GM19372 (cell line): ENCODE measurements at regions not wholly inside any gene's neighbourhood (a gene's known extent, or its start where the extent isn't known, plus 50 kb on each side); places are given as distances from the start of the nearest gene placed in this dataset.

Experiments
- ATAC-seq: cut with Tn5 transposase; IDR thresholded peaks from one replicate; pipeline ENCODE4 v1.9.1; 2021; ENCODE audit warnings: mild to moderate bottlenecking, low read depth, moderate library complexity; ENCODE audit not compliant: unreplicated experiment

DNA sequence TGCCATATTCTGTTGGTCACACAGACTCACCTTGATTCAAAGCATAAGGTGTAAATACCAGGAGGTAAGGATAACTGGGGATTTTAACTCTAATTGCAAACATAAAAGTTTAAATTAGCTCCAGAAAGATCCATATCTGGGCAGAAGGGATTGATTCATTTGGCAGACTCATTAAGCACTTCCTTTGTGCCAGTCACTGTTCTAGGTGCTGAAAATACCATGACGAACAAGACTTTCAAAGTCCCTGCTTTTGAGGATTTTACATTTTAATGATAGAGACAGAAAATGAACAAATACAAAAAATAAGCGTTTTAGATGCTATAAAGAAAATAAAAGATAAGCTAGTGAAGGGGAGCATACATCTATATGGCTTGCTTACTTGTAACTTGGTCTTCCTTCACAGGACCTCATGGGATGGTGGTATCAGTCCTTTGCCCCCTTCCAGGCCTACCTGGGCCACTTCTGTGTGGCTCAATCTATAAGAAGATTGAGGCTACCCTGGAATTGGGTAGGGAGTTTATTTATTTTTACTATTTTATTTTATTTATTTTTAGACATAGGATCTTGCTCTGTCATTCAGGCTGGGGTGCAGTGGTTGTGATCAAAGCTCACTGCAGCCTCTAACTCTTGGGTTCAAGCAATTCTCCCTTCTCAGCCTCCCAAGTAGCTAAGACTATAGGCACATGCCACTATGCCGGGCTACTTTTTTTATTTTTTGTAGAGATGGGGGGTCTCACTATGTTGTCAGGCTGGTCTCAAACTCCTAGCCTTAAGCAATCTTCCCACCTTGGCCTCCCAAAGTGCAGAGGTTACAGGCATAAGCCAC, 212.8 kb downstream of the MYCN start:
- no peak for ATAC-seq

DNA sequence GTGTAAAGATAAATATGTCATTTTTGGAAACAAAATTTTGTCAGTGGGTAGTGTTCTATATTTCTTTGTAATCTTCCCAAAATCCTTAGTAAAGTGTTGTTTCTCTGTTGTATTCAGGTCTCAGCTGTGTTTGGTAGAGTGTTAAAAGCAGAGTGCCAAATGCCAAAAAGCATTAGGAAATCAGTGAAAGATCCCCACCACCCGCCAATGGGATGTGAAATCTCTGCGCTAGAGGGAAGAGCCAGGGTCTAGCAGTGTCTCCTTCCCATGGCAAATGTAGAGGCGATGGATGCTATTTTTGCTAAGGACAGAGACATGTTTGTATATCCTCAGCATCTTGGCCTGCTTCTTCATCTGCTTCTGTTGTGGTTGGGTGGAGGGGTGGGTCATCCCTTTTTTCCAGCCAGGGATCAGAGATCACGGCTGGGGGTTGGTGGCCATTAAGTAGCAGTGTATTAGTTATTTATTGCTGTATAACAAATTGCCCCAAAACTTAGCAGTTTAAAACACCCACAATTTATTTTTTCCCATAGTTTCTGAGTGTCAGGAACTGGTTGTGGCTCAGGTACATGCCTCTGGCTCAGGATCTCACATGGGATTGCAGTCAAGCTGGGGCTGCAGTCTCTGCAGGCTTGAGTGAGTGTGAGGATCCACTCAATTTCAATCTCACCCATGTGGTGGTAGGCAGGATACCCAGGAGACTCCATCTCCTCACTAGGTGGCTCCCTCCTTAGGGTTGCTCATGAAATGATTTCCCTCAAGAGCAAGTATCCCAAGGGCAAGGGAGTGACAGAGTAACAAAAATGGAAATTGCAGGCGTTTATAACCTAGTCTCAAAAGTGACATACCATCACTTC, 211.9 kb downstream of the MYCN start:
- ATAC-seq, result no peak

DNA sequence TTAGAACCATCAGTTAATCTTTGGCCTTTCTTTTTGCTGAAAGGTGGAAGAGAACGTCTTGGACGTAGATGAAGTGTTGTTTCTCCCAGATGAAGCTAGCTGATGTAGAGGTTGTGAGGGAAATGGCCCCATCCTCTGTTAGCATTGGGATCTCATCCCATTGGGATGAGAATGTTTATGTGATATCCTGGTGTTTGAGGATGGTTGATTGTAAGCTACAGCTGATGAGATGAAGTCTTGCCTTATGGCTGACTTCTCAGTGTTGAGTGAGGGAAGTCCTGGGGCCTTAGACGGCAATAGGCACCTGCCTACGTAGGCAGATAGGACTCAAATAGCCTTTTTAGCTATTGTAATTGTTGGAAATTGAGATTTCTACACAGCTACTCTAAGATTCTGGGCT, 211.3 kb downstream of the MYCN start:
- no peak for ATAC-seq

DNA sequence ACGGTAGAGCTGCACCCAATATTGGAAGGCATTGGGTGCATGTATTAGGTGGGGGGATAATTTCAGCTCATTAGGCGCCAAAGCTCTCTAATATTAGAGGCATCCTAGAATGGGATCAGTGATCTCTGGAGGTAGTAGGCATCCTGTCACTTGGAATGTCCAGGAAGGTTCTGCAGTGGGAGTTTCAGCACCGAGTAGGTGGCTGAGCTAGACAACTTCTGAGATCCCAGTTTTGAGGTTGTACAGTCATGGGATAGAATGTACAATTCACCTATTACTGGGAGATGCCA, 210.9 kb downstream of the MYCN start:
- ATAC-seq, result no peak

DNA sequence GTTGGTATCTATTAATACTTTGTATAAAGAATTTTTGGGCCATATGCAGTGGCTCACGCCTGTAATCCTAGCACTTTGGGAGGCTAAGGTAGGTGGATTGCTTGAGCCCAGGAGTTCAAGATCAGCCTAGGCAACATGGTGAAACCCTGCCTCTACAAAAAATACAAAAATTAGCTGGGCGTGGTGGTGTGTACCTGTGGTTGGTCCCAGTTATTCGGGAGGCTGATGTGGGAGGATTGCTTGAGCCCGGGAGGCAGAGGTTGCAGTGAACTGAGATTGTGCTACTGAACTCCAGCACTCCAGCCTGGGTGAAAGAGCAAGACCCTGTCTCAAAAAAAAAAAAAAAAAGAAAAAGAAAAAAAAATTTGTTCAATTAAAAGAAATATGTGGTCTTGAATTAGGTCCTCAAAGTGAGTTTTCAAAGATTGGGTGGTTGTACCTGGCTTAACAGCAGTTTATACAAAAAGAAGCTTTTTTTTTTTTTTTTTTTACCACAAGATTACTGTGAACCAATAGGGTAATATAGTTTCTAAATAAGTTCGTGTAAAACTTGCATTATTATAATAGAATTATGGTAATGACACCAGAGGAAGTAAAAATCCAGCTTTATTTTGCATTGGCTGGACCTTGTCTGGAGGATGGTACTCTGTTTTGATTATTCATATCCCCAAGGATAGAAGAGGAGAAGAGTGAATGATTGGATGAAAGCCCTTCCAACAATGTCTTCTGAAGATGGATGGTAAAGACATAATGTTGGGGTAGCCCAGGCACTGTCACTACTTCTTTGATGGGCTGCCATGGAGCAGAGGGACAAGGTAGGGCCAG, 210.3 kb downstream of the MYCN start:
- ATAC-seq, result no peak

DNA sequence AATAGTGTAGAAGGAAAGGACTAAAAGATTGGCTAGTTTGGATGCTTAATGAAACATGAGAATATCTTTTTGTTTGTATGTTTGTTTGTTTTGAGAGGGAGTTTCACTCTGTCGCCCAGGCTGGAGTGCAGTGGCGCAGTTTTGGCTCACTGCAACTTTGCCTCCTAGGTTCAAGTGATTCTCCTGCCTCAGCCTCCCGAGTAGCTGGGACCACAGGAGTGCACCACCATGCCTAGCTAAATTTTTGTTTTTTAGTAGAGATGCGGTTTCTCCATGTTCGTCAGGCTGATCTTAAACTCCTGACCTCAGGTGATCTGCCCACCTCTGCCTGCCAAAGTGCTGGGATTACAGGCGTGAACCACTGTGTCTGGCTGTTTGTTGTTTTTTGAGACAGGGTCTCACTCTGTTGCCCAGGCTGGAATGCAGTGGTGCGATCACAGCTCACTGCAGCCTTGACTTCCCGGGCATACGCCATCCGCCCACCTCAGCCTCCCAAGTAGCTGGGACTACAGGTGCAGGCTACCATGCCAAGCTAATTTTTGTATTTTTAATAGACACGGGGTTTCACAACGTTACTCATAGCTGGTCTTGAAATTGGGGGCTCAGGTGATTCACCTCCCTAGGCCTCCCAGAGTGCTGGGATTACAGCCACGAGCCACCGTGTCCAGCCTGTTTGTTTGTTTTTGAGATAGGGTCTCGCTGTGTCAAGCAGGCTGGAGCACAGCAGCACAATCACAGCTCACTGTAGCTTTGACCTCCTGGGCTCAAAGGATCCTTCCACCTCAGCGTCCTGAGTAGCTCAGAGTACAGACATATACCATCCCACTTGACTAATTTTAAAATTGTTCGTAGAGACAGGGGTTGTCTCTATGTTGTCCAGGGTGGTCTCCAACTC, 209.2 kb downstream of the MYCN start:
- ATAC-seq, result no peak

DNA sequence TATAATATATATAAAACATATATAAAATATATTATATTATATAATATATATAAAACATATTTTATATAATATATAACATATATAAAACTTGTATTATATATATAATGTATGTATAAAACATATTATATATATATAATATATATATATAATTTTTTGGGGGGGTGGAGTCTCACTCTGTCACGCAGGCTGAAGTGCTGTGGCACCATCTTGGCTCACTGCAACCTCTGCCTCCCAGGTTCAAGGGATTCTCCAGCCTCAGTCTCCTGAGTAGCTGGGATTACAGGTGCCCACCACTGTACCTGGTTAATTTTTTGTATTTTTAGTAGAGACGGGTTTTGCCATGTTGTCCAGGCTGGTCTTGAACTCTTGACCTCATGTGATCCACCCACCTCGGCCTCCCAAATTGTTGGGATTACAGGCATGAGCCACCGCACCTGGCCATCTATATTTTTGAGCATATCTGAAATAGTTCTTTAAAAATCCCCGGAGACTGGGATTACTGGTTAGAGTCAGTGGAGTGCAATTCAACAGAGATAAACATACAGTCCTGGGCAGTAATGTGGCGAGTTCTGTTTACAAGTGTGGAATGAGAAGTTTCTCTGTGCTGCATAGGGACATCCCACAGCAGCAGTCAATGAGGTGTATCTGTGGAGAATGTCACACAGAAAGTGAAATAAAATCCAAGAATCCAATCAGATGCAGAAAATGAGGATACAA, 208.4 kb downstream of the MYCN start:
- ATAC-seq, result no peak

DNA sequence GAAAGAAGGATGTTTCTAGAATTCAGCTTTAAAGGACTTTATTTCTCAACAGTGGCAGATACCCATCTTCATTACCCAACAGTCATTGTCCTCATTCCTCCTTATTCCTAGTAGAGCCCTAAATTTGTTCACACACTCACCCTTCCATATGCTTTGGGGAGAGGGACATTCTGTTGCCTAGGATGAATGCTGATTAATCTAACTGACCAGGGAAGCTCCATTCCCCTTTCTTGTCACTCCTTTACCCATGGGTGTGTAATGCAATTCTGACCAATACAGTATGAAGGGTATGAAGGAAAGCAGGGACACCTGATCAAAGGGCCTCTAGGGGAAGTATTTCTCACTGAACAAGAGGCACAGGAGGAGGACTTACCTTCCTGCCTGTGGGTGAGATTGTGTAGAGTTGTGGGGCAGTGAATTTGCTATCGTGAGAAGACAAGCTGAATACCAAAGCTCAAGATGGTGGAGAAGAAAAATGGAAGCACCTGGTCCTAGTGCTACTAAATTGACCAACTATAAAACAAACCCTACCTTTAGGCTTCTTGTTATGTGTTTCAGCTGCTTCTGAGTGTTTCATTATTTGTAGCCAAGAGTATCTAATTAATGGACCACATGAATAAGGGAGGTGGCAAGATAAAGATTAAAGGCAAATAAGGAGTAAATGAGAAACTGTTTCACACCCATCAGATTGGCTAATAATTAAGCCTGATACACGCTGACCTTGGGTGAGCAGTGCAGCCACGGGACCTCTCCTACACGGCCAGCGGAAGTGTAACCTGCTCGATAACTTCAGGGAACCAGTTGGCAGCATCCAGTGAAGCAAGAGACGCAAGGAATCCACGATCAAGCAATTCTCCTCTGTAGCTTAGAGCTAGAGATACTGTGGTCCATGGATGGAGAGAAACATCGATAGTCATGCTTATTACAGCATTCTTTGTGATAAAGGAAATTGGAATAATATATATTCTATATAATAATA, 202.3 kb downstream of the MYCN start:
- no peak for ATAC-seq

DNA sequence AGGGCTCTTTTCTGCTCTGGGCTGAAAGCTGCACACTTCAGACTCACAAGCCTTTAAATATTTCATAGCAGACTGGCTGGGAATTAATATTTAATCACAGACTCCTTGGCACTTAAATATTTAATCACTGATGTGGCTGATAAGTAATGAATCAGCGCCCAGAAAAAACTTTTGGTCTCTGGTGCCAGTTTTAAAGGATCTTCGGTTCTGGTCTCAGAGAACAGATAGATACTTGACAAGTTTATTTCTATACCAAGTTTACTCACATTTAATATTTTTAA, 201.2 kb downstream of the MYCN start:
- no peak for ATAC-seq

DNA sequence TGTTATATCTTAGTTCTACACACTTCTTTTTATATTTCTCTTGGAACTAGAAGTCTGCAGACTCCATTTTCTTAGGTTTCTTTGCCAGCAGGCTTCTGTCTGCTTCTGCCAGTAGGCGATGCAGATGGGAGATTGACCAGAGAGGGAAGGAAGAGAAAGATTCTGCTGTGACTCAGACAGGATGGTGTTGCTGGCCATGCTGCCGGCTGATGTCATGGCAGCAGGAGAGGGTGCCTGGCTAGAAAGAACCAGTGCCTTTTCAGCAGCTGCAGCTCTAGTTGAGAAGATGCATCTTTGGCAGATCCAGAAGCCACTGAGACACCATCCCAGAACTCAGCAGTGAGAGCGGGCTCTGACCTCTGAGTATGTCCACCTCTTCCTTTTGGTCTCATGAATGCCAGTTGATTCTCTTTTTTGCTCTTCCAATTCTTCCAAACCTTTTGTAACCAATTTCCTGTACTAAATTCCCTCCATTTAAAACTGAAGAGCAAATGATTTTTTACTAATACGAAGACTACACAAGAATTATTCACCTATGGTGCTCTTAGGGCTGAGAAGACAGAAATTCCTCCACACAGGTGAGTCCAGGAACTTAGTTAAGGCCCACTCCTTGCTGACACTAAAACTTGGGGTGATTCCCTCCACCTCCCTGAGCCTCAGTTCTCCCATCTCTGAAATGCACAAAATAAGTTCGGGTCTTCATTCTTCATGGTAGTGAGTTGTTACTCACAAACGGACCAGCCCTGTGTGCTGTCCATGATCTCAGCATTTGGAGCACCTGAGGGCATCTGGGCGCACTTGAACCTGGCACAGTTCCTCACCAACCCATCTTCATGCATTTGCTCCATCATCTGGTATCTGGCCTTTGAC, 200.7 kb downstream of the MYCN start:
- no peak for ATAC-seq

DNA sequence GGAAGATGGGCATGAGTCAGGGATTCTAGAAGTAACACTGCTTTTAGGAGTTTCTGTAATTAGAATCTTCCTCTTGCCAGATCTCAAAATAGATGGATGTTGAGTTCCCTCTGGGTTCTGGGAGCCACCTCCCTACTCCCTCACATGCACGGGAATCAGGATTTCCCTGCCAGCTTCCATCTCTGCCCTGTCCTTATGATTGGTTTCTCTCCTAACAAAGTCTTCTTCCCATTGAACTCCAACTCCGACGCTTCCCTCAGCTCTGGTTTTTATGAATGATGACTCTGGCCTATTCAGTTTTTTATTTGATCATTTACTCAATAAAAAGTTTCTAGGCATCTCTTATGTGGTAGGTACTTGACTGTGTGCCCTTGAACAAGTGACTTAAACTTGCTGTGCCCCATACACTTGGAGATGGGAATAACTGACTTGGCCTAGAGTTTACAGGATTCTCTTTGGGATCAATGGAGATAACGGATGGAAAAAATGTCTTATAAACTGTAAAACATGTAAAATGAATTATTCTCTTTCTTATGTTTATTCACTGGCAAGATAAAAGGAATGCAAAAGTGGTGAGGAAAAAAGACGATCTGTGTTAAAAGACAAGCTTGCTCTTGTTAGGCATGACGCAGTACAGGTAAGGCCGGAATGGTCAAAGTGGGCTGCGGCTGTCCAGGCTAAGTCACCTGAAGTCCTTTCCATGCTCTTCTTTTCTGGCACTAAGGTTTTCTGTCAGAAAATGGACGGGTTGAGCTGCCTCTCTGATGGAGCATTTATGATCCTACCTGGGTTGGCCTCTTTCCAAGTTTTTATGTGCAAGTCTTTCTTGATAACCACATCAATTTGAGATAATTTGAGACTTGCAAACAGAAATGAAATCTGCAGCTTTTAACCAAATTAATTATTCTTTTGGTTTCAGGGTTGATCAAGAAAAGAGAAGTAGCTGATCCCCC, 199.6 kb downstream of the MYCN start:
- no peak for ATAC-seq

DNA sequence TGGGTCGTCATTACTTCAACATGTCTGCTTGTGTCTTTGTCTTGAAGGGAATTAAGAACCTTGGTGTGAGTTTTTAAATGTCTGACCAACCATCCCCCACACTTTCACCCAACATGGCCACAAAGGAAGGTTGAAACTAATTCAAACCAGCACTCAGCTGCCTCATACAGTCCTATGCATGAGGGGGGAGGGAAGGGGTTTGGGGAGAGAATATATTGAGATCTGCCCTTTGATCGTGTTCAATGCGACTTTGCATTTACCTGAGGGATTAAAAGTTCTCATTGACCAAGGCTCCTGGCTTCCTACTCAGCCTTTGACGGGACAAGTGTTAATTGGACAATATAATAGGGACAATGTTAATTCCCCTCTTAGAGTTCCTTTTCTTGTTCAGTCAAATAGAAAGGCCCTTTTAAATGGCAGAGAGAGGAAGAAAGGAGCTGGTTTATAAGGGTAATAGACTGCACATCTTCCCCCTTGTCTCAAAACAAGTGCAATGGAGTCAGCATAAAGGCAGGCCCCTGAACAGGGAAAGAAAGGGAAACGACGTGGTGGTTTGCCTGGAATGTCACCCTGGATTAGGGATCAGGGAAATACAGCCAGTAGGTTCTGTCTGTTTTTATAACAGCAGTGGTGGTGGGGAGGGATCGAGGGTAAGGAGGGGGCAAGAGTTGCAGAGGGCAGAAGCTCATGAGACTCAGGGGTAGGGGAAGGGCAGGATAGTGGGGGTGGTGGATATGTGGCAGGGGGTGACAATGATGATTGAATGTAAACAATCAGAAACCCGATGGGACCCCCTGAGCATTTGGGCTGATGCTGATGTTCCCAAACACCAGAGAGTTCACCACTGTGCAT, 198.7 kb downstream of the MYCN start:
- no peak for ATAC-seq

DNA sequence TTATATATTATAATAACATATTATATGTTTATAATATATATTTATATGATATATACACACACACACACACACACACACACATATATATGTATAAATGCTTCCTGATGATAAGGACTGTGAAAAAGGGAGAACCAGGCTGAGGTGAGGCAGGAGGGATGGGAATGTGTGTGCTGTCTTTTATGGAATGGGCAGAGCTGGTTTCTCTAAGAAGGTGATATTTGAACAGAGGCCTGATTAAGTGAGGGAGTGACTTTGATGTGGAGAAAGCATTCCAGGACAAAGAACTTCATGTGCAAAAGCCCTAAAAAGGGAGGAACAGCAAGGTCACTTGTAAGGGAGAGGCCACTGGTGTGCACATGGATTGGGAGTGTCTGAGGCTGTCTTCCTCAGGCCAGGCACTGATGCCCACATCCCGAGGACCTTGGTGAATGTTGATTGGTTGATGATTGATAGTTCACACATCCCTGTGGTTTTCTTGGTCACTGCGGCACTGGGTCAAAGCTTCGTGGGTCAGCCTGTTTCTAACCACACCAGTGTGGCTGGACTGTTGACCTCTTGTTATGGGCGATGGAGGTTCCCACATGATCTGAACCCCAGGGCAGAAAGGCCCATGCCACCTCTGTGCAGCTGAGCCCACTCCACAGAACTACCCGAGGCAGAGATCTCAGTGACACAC, 196.9 kb downstream of the MYCN start:
- no peak for ATAC-seq

DNA sequence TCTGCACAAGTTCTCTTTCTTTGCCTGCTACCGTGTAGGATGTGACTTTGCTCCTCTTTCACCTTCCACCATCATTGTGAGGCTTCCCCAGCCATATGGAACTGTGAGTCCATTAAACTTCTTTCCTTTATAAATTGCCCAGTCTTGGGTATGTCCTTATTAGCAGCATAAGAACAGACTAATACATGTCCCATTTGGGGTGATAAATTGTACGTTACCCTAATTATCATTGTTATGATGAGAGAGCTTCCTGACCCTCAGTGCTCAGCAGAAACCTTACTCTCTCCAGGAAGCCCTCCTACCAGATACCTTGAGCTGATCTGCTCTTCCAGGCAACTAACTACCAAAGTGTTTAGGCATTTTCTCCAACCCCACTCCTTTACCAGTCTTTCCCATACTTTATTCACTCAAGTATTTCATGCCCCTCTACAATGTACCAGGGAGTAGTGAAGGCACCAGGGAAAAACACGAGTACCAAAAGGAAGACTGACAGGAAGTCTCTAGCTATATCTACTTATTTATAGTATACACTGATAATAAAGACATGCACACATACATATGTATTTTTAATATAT, 196.2 kb downstream of the MYCN start:
- no peak for ATAC-seq

DNA sequence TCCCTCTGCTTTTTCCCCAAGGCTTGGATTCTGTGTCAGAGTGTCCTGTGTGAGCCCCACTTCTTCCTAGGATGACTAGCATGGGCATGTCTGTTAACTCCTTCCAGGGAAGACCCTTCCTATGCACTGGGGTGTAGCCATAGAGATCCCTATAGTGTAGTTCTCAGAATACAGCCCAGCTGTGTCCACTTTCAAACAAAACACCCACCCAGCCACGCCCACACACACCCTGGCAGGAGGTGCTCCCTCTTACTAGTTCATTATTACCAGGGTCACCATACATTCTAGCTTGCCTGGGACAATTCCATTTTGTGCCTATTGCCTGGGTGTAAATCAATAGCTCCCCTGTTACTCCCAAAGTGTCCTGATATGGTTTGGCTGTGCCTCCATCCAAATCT, 195.6 kb downstream of the MYCN start:
- no peak for ATAC-seq
